ENCODE measurements at regions not wholly inside any gene's neighbourhood (a gene's known extent, or its start where the extent isn't known, plus 50 kb on each side); places are given as distances from the start of the nearest gene placed in this dataset.

DNA sequence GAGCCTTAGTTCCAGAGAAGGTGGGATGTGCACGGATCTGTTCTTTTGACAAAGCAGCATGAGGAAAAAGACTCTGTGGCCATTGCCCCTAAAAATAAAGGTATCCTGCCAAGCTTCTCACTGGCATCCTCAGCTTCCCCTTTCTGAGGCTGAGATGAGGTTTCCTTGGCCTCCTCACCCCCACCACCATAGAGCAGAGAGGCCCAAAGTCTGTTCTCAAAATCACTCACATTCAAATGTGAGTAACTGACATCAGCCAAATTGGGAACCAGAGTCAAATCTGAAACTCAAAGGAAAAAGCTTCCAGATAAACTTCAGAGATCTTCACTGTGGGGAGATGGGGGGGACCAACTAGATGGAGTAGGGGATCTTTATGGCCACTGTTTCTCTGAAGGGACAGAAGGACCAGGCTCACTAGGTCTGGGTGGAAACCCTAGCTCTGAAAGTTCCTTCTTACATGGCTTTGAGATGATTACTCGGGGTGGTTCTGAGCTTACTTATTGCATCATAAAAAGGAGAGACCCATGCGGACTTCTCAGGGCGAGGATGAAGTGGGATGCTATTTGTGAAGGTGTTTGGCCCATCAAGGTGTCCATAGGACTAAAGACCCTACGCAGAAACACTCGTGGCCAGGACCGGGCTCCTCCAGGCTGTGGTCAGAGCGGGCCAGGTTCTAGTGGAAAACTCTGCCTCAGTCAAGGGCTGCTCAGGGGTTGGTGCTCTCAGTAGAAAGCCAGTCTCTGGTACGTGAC, 61.5 kb upstream of the MEF2A start (continued):
- TF ChIP-seq, protein P1, sequence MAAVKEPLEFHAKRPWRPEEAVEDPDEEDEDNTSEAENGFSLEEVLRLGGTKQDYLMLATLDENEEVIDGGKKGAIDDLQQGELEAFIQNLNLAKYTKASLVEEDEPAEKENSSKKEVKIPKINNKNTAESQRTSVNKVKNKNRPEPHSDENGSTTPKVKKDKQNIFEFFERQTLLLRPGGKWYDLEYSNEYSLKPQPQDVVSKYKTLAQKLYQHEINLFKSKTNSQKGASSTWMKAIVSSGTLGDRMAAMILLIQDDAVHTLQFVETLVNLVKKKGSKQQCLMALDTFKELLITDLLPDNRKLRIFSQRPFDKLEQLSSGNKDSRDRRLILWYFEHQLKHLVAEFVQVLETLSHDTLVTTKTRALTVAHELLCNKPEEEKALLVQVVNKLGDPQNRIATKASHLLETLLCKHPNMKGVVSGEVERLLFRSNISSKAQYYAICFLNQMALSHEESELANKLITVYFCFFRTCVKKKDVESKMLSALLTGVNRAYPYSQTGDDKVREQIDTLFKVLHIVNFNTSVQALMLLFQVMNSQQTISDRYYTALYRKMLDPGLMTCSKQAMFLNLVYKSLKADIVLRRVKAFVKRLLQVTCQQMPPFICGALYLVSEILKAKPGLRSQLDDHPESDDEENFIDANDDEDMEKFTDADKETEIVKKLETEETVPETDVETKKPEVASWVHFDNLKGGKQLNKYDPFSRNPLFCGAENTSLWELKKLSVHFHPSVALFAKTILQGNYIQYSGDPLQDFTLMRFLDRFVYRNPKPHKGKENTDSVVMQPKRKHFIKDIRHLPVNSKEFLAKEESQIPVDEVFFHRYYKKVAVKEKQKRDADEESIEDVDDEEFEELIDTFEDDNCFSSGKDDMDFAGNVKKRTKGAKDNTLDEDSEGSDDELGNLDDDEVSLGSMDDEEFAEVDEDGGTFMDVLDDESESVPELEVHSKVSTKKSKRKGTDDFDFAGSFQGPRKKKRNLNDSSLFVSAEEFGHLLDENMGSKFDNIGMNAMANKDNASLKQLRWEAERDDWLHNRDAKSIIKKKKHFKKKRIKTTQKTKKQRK (IDR thresholded peaks at IDR 0.05; ENCODE audit: low read depth, low read length): no peak
- TF ChIP-seq CREM (IDR thresholded peaks at IDR 0.05; ENCODE audit: low read depth) (peak; percentile 62; the same call in 1 of the 2 replicates), ZZZ3 (IDR thresholded peaks at IDR 0.05; ENCODE audit: control insufficient read depth, insufficient read length, low read depth) (no peak), RELA (IDR thresholded peaks at IDR 0.05; ENCODE audit: borderline replicate concordance, partially characterized antibody) (no peak), IRF3 (IDR thresholded peaks at IDR 0.05) (no peak), FOS (IDR thresholded peaks at IDR 0.05; ENCODE audit: borderline replicate concordance, extremely low read depth, insufficient read length) (no peak), SMAD5 (IDR thresholded peaks at IDR 0.05; ENCODE audit: low read depth) (no peak), YY1 (IDR thresholded peaks at IDR 0.05; ENCODE audit: low read depth, low read length) (peak; percentile 38; the same call in 1 of the 2 replicates), FOXK2 (IDR thresholded peaks at IDR 0.05) (no peak), SMARCA5 (IDR thresholded peaks at IDR 0.05) (no peak), JUNB (IDR thresholded peaks at IDR 0.05) (peak; percentile 91), RCOR1 (conservative IDR thresholded peaks at IDR 0.05; ENCODE audit: low read depth, low read length) (no peak), HDGF (IDR thresholded peaks at IDR 0.05) (no peak), NFYB (IDR thresholded peaks at IDR 0.05; ENCODE audit: insufficient read depth, low read depth, low read length) (no peak), CEBPB (IDR thresholded peaks at IDR 0.05; ENCODE audit: borderline replicate concordance in 1 of 2, low read depth in 2 of 2, low read length in 2 of 2) (peak in 1 of 2 experiments; percentile 47; a peak in 1 of 4 replicates), MLLT1 (IDR thresholded peaks at IDR 0.05) (no peak), TAF1 (IDR thresholded peaks at IDR 0.05; ENCODE audit: borderline replicate concordance, low read depth, low read length) (no peak), NRF1 (conservative IDR thresholded peaks at IDR 0.05; ENCODE audit: low read depth, low read length) (no peak), SREBF2 (IDR thresholded peaks at IDR 0.05; ENCODE audit: low read length) (no peak), ESRRA (IDR thresholded peaks at IDR 0.05; ENCODE audit: low read length) (no peak), SIX5 (IDR thresholded peaks at IDR 0.05; ENCODE audit: low read depth, low read length, severe bottlenecking) (no peak)
- TF ChIP-seq, protein P2, sequence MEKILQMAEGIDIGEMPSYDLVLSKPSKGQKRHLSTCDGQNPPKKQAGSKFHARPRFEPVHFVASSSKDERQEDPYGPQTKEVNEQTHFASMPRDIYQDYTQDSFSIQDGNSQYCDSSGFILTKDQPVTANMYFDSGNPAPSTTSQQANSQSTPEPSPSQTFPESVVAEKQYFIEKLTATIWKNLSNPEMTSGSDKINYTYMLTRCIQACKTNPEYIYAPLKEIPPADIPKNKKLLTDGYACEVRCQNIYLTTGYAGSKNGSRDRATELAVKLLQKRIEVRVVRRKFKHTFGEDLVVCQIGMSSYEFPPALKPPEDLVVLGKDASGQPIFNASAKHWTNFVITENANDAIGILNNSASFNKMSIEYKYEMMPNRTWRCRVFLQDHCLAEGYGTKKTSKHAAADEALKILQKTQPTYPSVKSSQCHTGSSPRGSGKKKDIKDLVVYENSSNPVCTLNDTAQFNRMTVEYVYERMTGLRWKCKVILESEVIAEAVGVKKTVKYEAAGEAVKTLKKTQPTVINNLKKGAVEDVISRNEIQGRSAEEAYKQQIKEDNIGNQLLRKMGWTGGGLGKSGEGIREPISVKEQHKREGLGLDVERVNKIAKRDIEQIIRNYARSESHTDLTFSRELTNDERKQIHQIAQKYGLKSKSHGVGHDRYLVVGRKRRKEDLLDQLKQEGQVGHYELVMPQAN (conservative IDR thresholded peaks at IDR 0.05): no peak
- TF ChIP-seq, protein P3, sequence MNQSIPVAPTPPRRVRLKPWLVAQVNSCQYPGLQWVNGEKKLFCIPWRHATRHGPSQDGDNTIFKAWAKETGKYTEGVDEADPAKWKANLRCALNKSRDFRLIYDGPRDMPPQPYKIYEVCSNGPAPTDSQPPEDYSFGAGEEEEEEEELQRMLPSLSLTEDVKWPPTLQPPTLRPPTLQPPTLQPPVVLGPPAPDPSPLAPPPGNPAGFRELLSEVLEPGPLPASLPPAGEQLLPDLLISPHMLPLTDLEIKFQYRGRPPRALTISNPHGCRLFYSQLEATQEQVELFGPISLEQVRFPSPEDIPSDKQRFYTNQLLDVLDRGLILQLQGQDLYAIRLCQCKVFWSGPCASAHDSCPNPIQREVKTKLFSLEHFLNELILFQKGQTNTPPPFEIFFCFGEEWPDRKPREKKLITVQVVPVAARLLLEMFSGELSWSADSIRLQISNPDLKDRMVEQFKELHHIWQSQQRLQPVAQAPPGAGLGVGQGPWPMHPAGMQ (IDR thresholded peaks at IDR 0.05; ENCODE audit: borderline replicate concordance): no peak
